22Rv1 (cell line): ENCODE measurements at regions not wholly inside any gene's neighbourhood (a gene's known extent, or its start where the extent isn't known, plus 50 kb on each side); places are given as distances from the start of the nearest gene placed in this dataset.

Experiments used
- CTCF ChIP-seq: fragments of 450-650 bp; IDR thresholded peaks from 2 replicates; pipeline ENCODE4 v1.5.1; 2017; ENCODE audit warnings: mild to moderate bottlenecking
- ZFX ChIP-seq: fragments of 450-650 bp; IDR thresholded peaks from 2 replicates; pipeline ENCODE4 v1.6.1; 2017; ENCODE audit warnings: antibody characterized with exemption, borderline replicate concordance

GRCh38 chr13:67635754-67636153 is 405.6 kb upstream of the PCDH9 start:
- TF ChIP-seq CTCF, result no peak
- no peak for TF ChIP-seq ZFX
